A549 (cell line): ENCODE measurements at regions not wholly inside any gene's neighbourhood (a gene's known extent, or its start where the extent isn't known, plus 50 kb on each side); places are given as distances from the start of the nearest gene placed in this dataset.

Experiments
- ATAC-seq, 2 experiments: fragments of 200-7000 bp in 1 of 2; fragments of >200 bp in 1 of 2; cut with Nextera tagmentation in 1 of 2; cut with Tn5 transposase in 1 of 2; 3 replicates each; pipeline versions ENCODE4 v1.8.0 to v1.9.1; 2018 to 2020; ENCODE audit warnings: mild to moderate bottlenecking in 1 of 2, moderate library complexity in 1 of 2
- CTCF ChIA-PET: fragments of 300-600 bp; sonication (Branson Sonifier 250); formaldehyde crosslinking; extraction: SDS; loops from one replicate; lab custom pipeline; 2021; ENCODE audit warnings: antibody characterized with exemption, inconsistent platforms; lab: Yijun Ruan, JAX
- POLR2A ChIA-PET: fragments of 350-600 bp; formaldehyde crosslinking; extraction: SDS; loops from one replicate; lab custom pipeline; 2021; ENCODE audit warnings: antibody characterized with exemption, inconsistent platforms; lab: Yijun Ruan, JAX
- DNase-seq, 2 experiments: peaks; one replicate each; pipeline versions ENCODE4 v3.0.0 to v3.0.0-alpha.2; 2011 to 2016; ENCODE audit warnings: low read depth in 1 of 2, low spot score in 1 of 2
- FAIRE-seq: peaks from 2 replicates; lab custom pipeline; 2011; peaks lifted over from hg19 to GRCh38; lab: Jason Lieb, UNC
- H3K27ac ChIP-seq, 2 experiments: fragments of >200 bp; sonication (Bioruptor Twin); formaldehyde crosslinking; 3 replicates each; pipeline ENCODE4 v1.5.1; 2016 to 2017
- H3K4me1 ChIP-seq: fragments of >200 bp; sonication (Bioruptor Twin); formaldehyde crosslinking; 3 replicates; pipeline ENCODE4 v1.6.1; 2016
- H3K4me2 ChIP-seq: fragments of >200 bp; sonication (Bioruptor Twin); formaldehyde crosslinking; 3 replicates; pipeline ENCODE4 v1.6.1; 2016
- H3K4me3 ChIP-seq: fragments of >200 bp; sonication (Bioruptor Twin); formaldehyde crosslinking; 3 replicates; pipeline ENCODE4 v1.5.1; 2016
- H3K9me3 ChIP-seq: fragments of >200 bp; sonication (Bioruptor Twin); formaldehyde crosslinking; 3 replicates; pipeline ENCODE4 v1.6.1; 2016
- CBX2 ChIP-seq: fragments of 200-600 bp; sonication (generic); IDR thresholded peaks from 2 replicates; pipeline ENCODE4 v1.6.1; 2016; ENCODE audit warnings: low read depth, mild to moderate bottlenecking, borderline replicate concordance
- EHMT2 ChIP-seq: fragments of 200-600 bp; sonication (generic); IDR thresholded peaks from 2 replicates; pipeline ENCODE4 v1.6.1; 2016; ENCODE audit warnings: antibody characterized with exemption, low read depth, mild to moderate bottlenecking, moderate library complexity
- HOXA7 ChIP-seq: fragments of 250-450 bp; sonication (Bioruptor Pico); IDR thresholded peaks from 2 replicates; pipeline ENCODE4 v1.5.0; 2020; ENCODE audit warnings: mild to moderate bottlenecking, moderate library complexity
- KDM1A ChIP-seq: fragments of 200-600 bp; sonication (generic); IDR thresholded peaks from 2 replicates; pipeline ENCODE4 v1.6.1; 2016; ENCODE audit warnings: low read depth, mild to moderate bottlenecking
- PHF8 ChIP-seq: fragments of 200-600 bp; sonication (generic); IDR thresholded peaks from 2 replicates; pipeline ENCODE4 v1.6.1; 2016; ENCODE audit warnings: low read depth, mild to moderate bottlenecking, antibody characterized with exemption, moderate library complexity, borderline replicate concordance
- RAD21 ChIP-seq, 2 experiments: fragments of >200 bp in 1 of 2; sonication (Bioruptor Twin) in 1 of 2; formaldehyde crosslinking in 1 of 2; IDR thresholded peaks in 1 of 2; conservative IDR thresholded peaks in 1 of 2; 2 replicates in 1 of 2; 3 replicates in 1 of 2; pipeline ENCODE4 v1.6.1; 2012 to 2018; ENCODE audit warnings: inconsistent platforms in 1 of 2
- RNF2 ChIP-seq: fragments of 200-600 bp; sonication (generic); IDR thresholded peaks from 2 replicates; pipeline ENCODE4 v1.6.1; 2016; ENCODE audit warnings: low read depth, mild to moderate bottlenecking, antibody characterized with exemption, moderate library complexity, borderline replicate concordance
- ZC3H11A ChIP-seq: fragments of 450-650 bp; IDR thresholded peaks from 2 replicates; pipeline ENCODE4 v1.6.1; 2014; ENCODE audit warnings: antibody characterized with exemption, mild to moderate bottlenecking
- ZFP36 ChIP-seq: fragments of 450-650 bp; IDR thresholded peaks from 2 replicates; pipeline ENCODE4 v1.6.1; 2014; ENCODE audit warnings: borderline replicate concordance; ENCODE audit not compliant: partially characterized antibody
- ZSCAN20 ChIP-seq: fragments of 250-450 bp; sonication (Bioruptor Pico); IDR thresholded peaks from 2 replicates; pipeline ENCODE4 v1.8.0; 2022; ENCODE audit warnings: mild to moderate bottlenecking, moderate library complexity
- WGBS: methylation state at CpG from one replicate; pipeline ENCODE4 v1.1.6; 2017; ENCODE audit errors: missing lambda C conversion rate; 5-methylcytosine and 5-hydroxymethylcytosine counted together
- TF ChIP-seq, protein P1 (sequence below): fragments of 200-600 bp; sonication (generic); IDR thresholded peaks from 2 replicates; pipeline ENCODE4 v1.6.1; 2016; ENCODE audit warnings: antibody characterized with exemption, mild to moderate bottlenecking, moderate library complexity
- TF ChIP-seq, protein P2 (sequence below): IDR thresholded peaks from 2 replicates; pipeline ENCODE4 v1.6.1; 2012; ENCODE audit warnings: low read depth, borderline replicate concordance
- TF ChIP-seq, protein P3 (sequence below): fragments of 150-350 bp; IDR thresholded peaks from 2 replicates; pipeline ENCODE4 v1.6.1; 2014; ENCODE audit warnings: low read depth, mild to moderate bottlenecking, low read length
- TF ChIP-seq, protein P4 (sequence below): IDR thresholded peaks from 2 replicates; pipeline ENCODE4 v1.6.1; 2012
- TF ChIP-seq, protein P5 (sequence below): fragments of >200 bp; sonication (Bioruptor Twin); formaldehyde crosslinking; IDR thresholded peaks from 3 replicates; pipeline ENCODE4 v1.5.1; 2016

DNA sequence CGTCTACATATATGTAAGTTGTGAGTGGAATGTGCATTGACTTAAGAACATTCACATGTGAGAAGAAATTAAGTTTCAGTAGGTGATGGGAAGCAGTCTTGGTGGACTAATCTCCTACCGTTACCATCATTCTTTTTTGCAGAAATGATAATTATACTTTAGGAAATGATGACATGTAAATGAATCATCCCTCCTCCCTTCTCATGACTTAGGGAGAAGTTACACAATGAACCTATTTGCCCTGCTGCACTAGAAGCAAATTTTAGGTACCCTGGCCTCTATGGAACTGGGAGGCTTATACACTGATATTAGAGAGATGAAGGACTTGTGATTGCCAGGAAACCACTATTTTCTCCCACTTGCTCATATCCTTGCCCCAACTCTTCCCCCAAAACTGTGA is 214.2 kb downstream of the CALCRL start:
- no peak for FAIRE-seq
- no peak for DNase-seq
- no peak overlapping the region for H3K27ac ChIP-seq
- no peak overlapping the region for H3K4me2 ChIP-seq
- TF ChIP-seq, protein P1, sequence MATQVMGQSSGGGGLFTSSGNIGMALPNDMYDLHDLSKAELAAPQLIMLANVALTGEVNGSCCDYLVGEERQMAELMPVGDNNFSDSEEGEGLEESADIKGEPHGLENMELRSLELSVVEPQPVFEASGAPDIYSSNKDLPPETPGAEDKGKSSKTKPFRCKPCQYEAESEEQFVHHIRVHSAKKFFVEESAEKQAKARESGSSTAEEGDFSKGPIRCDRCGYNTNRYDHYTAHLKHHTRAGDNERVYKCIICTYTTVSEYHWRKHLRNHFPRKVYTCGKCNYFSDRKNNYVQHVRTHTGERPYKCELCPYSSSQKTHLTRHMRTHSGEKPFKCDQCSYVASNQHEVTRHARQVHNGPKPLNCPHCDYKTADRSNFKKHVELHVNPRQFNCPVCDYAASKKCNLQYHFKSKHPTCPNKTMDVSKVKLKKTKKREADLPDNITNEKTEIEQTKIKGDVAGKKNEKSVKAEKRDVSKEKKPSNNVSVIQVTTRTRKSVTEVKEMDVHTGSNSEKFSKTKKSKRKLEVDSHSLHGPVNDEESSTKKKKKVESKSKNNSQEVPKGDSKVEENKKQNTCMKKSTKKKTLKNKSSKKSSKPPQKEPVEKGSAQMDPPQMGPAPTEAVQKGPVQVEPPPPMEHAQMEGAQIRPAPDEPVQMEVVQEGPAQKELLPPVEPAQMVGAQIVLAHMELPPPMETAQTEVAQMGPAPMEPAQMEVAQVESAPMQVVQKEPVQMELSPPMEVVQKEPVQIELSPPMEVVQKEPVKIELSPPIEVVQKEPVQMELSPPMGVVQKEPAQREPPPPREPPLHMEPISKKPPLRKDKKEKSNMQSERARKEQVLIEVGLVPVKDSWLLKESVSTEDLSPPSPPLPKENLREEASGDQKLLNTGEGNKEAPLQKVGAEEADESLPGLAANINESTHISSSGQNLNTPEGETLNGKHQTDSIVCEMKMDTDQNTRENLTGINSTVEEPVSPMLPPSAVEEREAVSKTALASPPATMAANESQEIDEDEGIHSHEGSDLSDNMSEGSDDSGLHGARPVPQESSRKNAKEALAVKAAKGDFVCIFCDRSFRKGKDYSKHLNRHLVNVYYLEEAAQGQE = no peak
- TF ChIP-seq EHMT2 (no peak), RAD21 (conservative IDR thresholded peaks at IDR 0.05 in 1 of 2, IDR thresholded peaks at IDR 0.05 in 1 of 2) (no peak), ZFP36 (no peak), ZC3H11A (no peak)
- TF ChIP-seq, protein P2, sequence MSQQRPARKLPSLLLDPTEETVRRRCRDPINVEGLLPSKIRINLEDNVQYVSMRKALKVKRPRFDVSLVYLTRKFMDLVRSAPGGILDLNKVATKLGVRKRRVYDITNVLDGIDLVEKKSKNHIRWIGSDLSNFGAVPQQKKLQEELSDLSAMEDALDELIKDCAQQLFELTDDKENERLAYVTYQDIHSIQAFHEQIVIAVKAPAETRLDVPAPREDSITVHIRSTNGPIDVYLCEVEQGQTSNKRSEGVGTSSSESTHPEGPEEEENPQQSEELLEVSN = no peak
- TF ChIP-seq, protein P3, sequence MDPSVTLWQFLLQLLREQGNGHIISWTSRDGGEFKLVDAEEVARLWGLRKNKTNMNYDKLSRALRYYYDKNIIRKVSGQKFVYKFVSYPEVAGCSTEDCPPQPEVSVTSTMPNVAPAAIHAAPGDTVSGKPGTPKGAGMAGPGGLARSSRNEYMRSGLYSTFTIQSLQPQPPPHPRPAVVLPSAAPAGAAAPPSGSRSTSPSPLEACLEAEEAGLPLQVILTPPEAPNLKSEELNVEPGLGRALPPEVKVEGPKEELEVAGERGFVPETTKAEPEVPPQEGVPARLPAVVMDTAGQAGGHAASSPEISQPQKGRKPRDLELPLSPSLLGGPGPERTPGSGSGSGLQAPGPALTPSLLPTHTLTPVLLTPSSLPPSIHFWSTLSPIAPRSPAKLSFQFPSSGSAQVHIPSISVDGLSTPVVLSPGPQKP = no peak
- ATAC-seq = no peak
- no peak overlapping the region for H3K4me3 ChIP-seq
- no peaks in the 10 kb centered on the region for H3K4me1 ChIP-seq
- POLR2A ChIA-PET = no interaction called here
- CTCF ChIA-PET = interaction anchor here (0.8 kb wide), 1 partner anchor 26 kb away, joined by 3 read pairs; no protein-coding TSS in a partner anchor
- no peaks in the 10 kb centered on the region for H3K9me3 ChIP-seq
- WGBS = 68% methylated on average over 2 of the region's 2 CpGs

DNA sequence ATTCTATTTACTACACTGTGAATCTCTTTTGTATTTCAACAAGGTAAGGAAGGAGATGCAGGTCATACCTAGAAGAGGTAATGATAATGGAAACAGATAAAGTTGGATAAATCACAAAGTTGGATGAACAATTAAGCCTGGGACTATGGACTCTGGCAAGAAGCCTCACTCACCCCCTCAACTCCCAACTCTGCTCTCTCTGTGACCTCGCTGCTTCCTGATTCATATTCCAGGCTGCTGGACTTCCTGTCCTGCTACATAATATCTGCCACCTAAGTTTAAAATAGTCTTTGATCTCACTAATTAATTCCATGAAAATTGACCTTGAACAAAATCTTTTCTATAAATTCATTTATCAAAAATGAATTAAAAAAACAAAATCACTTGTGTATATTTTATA is 215.3 kb downstream of the CALCRL start:
- ChIA-PET CTCF (no interaction called here), POLR2A (no interaction called here)
- TF ChIP-seq, protein P4, sequence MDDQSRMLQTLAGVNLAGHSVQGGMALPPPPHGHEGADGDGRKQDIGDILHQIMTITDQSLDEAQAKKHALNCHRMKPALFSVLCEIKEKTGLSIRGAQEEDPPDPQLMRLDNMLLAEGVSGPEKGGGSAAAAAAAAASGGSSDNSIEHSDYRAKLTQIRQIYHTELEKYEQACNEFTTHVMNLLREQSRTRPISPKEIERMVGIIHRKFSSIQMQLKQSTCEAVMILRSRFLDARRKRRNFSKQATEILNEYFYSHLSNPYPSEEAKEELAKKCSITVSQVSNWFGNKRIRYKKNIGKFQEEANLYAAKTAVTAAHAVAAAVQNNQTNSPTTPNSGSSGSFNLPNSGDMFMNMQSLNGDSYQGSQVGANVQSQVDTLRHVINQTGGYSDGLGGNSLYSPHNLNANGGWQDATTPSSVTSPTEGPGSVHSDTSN = no peak
- TF ChIP-seq CBX2 (no peak), ZSCAN20 (CRISPR knock-in tag) (no peak), ZC3H11A (no peak), HOXA7 (no peak), RNF2 (no peak), ZFP36 (no peak), KDM1A (no peak), PHF8 (no peak)
- TF ChIP-seq, protein P5, sequence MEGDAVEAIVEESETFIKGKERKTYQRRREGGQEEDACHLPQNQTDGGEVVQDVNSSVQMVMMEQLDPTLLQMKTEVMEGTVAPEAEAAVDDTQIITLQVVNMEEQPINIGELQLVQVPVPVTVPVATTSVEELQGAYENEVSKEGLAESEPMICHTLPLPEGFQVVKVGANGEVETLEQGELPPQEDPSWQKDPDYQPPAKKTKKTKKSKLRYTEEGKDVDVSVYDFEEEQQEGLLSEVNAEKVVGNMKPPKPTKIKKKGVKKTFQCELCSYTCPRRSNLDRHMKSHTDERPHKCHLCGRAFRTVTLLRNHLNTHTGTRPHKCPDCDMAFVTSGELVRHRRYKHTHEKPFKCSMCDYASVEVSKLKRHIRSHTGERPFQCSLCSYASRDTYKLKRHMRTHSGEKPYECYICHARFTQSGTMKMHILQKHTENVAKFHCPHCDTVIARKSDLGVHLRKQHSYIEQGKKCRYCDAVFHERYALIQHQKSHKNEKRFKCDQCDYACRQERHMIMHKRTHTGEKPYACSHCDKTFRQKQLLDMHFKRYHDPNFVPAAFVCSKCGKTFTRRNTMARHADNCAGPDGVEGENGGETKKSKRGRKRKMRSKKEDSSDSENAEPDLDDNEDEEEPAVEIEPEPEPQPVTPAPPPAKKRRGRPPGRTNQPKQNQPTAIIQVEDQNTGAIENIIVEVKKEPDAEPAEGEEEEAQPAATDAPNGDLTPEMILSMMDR = no peak
- TF ChIP-seq, all 56 proteins: peak for 0
- ATAC-seq (no peak), DNase-seq (no peak), FAIRE-seq (no peak)
- no peak overlapping the region for H3K27ac ChIP-seq
- no peak overlapping the region for H3K4me3 ChIP-seq
- no peaks in the 10 kb centered on the region for H3K9me3 ChIP-seq
- no peak overlapping the region for H3K4me2 ChIP-seq
- no peaks in the 10 kb centered on the region for H3K4me1 ChIP-seq
- WGBS = 51% methylated on average over 1 of the region's 1 CpG
